Colonic mucosa (tissue), 4 donors: ENCODE measurements at regions not wholly inside any gene's neighbourhood (a gene's known extent, or its start where the extent isn't known, plus 50 kb on each side); places are given as distances from the start of the nearest gene placed in this dataset.
A peak's percentile ranks its signal among the peaks of the same experiment; 100 is the strongest.

Source experiments
- DNase-seq: peaks from one replicate; pipeline ENCODE4 v3.0.0-alpha.2; 2020
- H3K27ac ChIP-seq: fragments of 200-600 bp; one replicate; pipeline ENCODE4 v1.8.0; 2021
- H3K27me3 ChIP-seq: fragments of 200-600 bp; one replicate; pipeline ENCODE4 v1.8.0; 2021
- H3K36me3 ChIP-seq: fragments of 200-600 bp; one replicate; pipeline ENCODE4 v1.8.0; 2021
- H3K4me1 ChIP-seq: fragments of 200-600 bp; one replicate; pipeline ENCODE4 v1.8.0; 2021; ENCODE audit warnings: mild to moderate bottlenecking
- H3K4me3 ChIP-seq: fragments of 200-600 bp; one replicate; pipeline ENCODE4 v1.8.0; 2021
- H3K9ac ChIP-seq, 2 donors: one replicate each; pipeline ENCODE4 v1.7.0; 2013; ENCODE audit warnings: control low read depth in 2 of 2, low read depth in 2 of 2, low read length in 2 of 2
- H3K9me3 ChIP-seq: fragments of 200-600 bp; one replicate; pipeline ENCODE4 v1.8.0; 2021
- intact Hi-C: fragments of 100-400 bp; cut with DNase I; formaldehyde crosslinking; loops from one replicate; pipeline ENCODE4 v1.14.1; 2022
- TF ChIP-seq, protein P1 (sequence below): fragments of 200-600 bp; IDR thresholded peaks from one replicate; pipeline ENCODE4 v1.8.0; 2022; ENCODE audit warnings: antibody characterized with exemption, mild to moderate bottlenecking
- donor health status: healthy.
- donor health status: DM: no; HTN: no; CAD: no.
- donor health status: DM: no; HTN: no; CAD: no.

DNA sequence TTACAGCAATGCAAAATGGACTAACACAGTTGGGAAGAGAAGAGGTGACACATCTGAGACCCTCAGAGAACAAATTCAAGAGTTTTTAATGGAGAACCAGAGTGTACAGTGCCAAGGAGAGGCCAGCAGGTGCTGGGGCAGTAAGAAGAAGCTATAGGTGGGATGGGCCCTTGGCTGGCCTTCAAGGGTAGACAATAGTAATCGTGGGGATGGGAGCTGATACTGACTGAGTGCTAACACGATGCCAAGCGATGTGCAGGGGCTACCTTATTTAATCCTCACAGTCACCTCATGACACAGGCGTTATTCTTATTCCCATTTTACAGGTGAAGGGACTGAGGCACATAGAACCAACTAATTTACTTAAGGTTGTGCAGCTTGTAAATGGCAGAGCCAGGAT lies 131.9 kb upstream of the ID2 start:
- H3K27me3 ChIP-seq = no peaks in the 10 kb centered on the region
- H3K4me1 ChIP-seq = no peaks in the 10 kb centered on the region
- TF ChIP-seq, protein P1, sequence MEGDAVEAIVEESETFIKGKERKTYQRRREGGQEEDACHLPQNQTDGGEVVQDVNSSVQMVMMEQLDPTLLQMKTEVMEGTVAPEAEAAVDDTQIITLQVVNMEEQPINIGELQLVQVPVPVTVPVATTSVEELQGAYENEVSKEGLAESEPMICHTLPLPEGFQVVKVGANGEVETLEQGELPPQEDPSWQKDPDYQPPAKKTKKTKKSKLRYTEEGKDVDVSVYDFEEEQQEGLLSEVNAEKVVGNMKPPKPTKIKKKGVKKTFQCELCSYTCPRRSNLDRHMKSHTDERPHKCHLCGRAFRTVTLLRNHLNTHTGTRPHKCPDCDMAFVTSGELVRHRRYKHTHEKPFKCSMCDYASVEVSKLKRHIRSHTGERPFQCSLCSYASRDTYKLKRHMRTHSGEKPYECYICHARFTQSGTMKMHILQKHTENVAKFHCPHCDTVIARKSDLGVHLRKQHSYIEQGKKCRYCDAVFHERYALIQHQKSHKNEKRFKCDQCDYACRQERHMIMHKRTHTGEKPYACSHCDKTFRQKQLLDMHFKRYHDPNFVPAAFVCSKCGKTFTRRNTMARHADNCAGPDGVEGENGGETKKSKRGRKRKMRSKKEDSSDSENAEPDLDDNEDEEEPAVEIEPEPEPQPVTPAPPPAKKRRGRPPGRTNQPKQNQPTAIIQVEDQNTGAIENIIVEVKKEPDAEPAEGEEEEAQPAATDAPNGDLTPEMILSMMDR = no peak
- no peak overlapping the region for H3K9ac ChIP-seq
- no peak for DNase-seq
- H3K27ac ChIP-seq = no peak overlapping the region
- H3K9me3 ChIP-seq = no peaks in the 10 kb centered on the region
- intact Hi-C loops = no loop called here
- no peaks in the 10 kb centered on the region for H3K36me3 ChIP-seq
- no peak overlapping the region for H3K4me3 ChIP-seq

DNA sequence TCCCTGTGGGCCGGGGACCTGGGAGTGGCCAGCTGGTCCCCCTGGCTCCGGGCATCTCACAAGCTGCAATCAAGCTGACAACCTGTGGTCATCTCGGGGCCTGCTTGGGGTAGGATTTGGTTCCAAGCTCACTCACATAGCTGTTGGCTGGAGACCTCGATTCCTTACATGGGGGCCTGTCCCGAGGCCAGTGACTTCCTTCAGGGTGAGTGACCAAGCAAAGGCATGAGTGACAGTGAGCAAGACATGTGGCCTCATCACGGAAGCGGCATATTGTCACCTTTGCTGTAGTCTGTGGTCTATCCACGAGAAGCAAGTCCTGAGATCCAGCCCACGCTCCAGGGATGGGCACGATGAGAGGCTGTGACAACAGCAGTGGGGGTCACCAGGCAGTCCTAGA lies 131.4 kb upstream of the ID2 start:
- Histone ChIP-seq H3K27ac (no peak overlapping the region), H3K4me3 (no peak overlapping the region), H3K36me3 (no peaks in the 10 kb centered on the region), H3K9ac (no peak overlapping the region), H3K27me3 (no peaks in the 10 kb centered on the region), H3K9me3 (no peaks in the 10 kb centered on the region), H3K4me1 (no peaks in the 10 kb centered on the region)
- DNase-seq = peak; percentile 15
- TF ChIP-seq, protein P1 = no peak
- intact Hi-C loops = no loop called here

DNA sequence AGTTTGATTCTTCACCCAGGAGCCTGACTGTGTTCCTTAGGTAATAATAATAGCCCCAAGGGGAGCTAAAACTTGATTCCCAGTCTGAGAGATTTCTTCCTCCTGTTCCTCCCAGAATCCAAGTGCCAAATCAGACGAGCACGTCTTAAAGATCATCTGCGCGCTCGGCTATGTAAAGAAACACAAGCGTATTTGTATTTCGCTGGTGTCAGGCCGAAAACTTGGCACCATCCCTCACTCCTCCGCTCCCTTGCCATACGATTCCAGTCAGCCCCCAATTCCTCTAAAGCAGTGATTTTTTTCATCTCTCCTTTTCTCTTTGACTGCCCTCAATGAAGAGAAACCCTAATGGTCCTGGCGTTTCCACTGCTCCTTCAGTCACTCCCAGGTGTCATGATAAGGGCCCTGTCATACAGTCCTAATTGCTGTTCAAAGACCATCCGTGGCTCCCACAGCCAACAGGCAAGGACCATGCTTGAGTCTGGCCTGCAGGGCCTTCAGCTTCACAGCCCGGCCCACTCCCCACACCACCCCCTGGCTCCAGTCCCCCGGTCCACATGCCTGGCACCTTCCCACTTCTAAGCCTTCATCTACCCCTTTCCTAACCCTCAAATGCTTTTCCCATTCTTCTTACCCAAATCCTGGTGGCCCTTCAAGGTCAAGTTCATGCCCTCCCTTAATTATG lies 130.8 kb upstream of the ID2 start:
- intact Hi-C loops = no loop called here
- no peak overlapping the region for H3K4me3 ChIP-seq
- H3K4me1 ChIP-seq = no peaks in the 10 kb centered on the region
- H3K9me3 ChIP-seq = no peaks in the 10 kb centered on the region
- peak; percentile 14 for DNase-seq
- no peaks in the 10 kb centered on the region for H3K36me3 ChIP-seq
- TF ChIP-seq, protein P1 = no peak
- no peak overlapping the region for H3K9ac ChIP-seq
- H3K27me3 ChIP-seq = no peaks in the 10 kb centered on the region
- H3K27ac ChIP-seq = no peak overlapping the region

DNA sequence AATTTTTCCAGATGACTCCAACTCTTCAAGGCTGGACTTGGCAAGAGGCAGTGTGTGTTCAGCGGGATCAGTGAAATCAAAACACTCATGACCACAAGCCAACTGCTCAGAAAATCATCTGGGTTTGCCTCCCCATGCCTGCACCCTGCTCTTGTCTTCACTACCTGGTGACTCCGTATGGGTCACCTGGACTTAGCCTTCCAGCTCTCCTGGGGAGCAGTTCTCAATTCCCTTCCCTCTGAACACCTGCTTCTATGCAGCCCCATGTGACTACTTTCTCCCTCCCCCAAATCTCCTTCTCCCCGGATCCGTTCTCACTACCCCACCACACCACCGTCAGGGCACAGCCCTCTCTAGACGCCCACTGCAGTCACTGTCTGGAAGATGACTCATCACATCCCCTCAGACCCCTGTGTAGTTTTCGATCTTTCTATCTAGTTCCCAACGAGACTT lies 130.2 kb upstream of the ID2 start:
- Histone ChIP-seq H3K27ac (no peak overlapping the region), H3K4me1 (no peaks in the 10 kb centered on the region), H3K27me3 (no peaks in the 10 kb centered on the region), H3K9me3 (no peaks in the 10 kb centered on the region), H3K4me3 (no peak overlapping the region), H3K9ac (no peak overlapping the region), H3K36me3 (no peaks in the 10 kb centered on the region)
- peak; percentile 14 for DNase-seq
- intact Hi-C loops = no loop called here
- TF ChIP-seq, protein P1 = no peak

DNA sequence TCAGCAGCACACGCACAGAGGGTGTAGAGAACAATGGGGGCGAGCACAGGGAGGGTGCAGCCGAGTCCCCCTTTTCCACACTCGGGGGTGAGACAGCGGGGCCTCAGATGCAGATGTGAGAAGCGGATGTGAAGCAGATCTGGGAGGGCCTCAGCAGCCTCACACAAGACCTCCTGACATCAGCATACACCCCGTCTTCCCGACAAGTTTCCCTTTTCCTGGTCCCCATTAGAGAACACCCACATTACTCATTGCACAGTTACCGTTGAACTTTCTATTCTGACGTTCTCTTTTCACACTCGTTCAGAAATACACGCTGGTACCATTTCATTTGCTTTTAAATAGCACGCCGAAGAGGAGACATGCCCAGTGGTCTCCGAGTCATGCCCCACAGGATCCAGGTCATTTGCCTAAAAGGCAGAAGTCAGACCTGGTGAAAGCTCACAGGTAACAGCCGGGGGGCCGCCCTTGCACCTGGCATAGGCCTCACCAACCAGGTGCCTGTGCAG lies 129.5 kb upstream of the ID2 start:
- TF ChIP-seq, protein P1 = no peak
- H3K27me3 ChIP-seq = no peaks in the 10 kb centered on the region
- DNase-seq = peak; percentile 14
- H3K27ac ChIP-seq = no peak overlapping the region
- H3K4me1 ChIP-seq = no peaks in the 10 kb centered on the region
- H3K9me3 ChIP-seq = no peaks in the 10 kb centered on the region
- no peak overlapping the region for H3K9ac ChIP-seq
- no peaks in the 10 kb centered on the region for H3K36me3 ChIP-seq
- intact Hi-C loops = no loop called here
- no peak overlapping the region for H3K4me3 ChIP-seq
